Breast epithelium (tissue), 4 donors: ENCODE measurements at regions not wholly inside any gene's neighbourhood (a gene's known extent, or its start where the extent isn't known, plus 50 kb on each side); places are given as distances from the start of the nearest gene placed in this dataset.

Source experiments
- DNase-seq, 2 donors: peaks; one replicate each; pipeline ENCODE4 v3.0.0-alpha.2; 2019; ENCODE audit warnings: low spot score in 2 of 2
- H3K27ac ChIP-seq, 2 donors: fragments of 200-600 bp; sonication (generic) in 1 of 2; one replicate each; pipeline ENCODE4 v1.5.1; 2016 to 2019; ENCODE audit warnings: mild to moderate bottlenecking in 1 of 2
- H3K27me3 ChIP-seq, 2 donors: fragments of 200-600 bp; sonication (generic) in 1 of 2; one replicate each; pipeline versions ENCODE4 v1.5.1 to v1.6.0; 2017 to 2019; ENCODE audit warnings: control low read depth in 1 of 2, mild to moderate bottlenecking in 1 of 2
- H3K36me3 ChIP-seq: fragments of 200-600 bp; one replicate; pipeline ENCODE4 v1.5.1; 2019
- H3K4me1 ChIP-seq, 2 donors: fragments of 200-600 bp; sonication (generic); one replicate each; pipeline ENCODE4 v1.5.1; 2016 to 2019; ENCODE audit warnings: control low read depth in 1 of 2
- H3K4me3 ChIP-seq, 3 donors: fragments of 200-600 bp; sonication (generic); 1 replicate in 2 of 3; 2 replicates in 1 of 3; pipeline ENCODE4 v1.5.1; 2016 to 2019; ENCODE audit warnings: mild to moderate bottlenecking in 3 of 3, moderate library complexity in 2 of 3
- H3K9me3 ChIP-seq, 2 donors: fragments of 200-600 bp; sonication (generic) in 1 of 2; one replicate each; pipeline ENCODE4 v1.5.1; 2016 to 2019; ENCODE audit warnings: control low read depth in 1 of 2
- CTCF ChIP-seq, 3 donors: fragments of 450-650 bp; IDR thresholded peaks; one replicate each; pipeline ENCODE4 v1.5.1; 2016 to 2017; ENCODE audit warnings: antibody characterized with exemption in 3 of 3, mild to moderate bottlenecking in 3 of 3, moderate library complexity in 3 of 3
- POLR2A ChIP-seq: fragments of 450-650 bp; IDR thresholded peaks from one replicate; pipeline ENCODE4 v1.6.1; 2016; ENCODE audit warnings: antibody characterized with exemption, mild to moderate bottlenecking, moderate library complexity
- POLR2AphosphoS5 ChIP-seq, 3 donors: sonication (generic); formaldehyde crosslinking; IDR thresholded peaks; one replicate each; pipeline ENCODE4 v1.6.1; 2017; ENCODE audit warnings: antibody characterized with exemption in 3 of 3
- intact Hi-C: fragments of 100-400 bp; cut with DNase I; formaldehyde crosslinking; loops from one replicate; pipeline ENCODE4 v1.15.1; 2023; ENCODE audit warnings: low total_unique reads

GRCh38 chr18:76584414-76585310 lies 89.6 kb upstream of the ZNF516 start:
- no peak for TF ChIP-seq POLR2AphosphoS5 (IDR thresholded peaks at IDR 0.05)
- no peak for TF ChIP-seq POLR2A
- TF ChIP-seq CTCF (IDR thresholded peaks at IDR 0.05) = no peak
- no peak overlapping the region for H3K27ac ChIP-seq
- DNase-seq = no peak
- no peaks in the 10 kb centered on the region for H3K27me3 ChIP-seq
- intact Hi-C loops = no loop called here
- H3K9me3 ChIP-seq = no peaks in the 10 kb centered on the region
- H3K36me3 ChIP-seq = no peaks in the 10 kb centered on the region
- no peak overlapping the region for H3K4me3 ChIP-seq
- H3K4me1 ChIP-seq = no peaks in the 10 kb centered on the region

GRCh38 chr18:76581261-76581660 lies 86.2 kb upstream of the ZNF516 start:
- intact Hi-C loops = no loop called here
- no peak overlapping the region for H3K27ac ChIP-seq
- no peaks in the 10 kb centered on the region for H3K36me3 ChIP-seq
- no peaks in the 10 kb centered on the region for H3K9me3 ChIP-seq
- no peak for TF ChIP-seq POLR2A
- TF ChIP-seq POLR2AphosphoS5 (IDR thresholded peaks at IDR 0.05) = no peak
- no peak for TF ChIP-seq CTCF (IDR thresholded peaks at IDR 0.05)
- no peaks in the 10 kb centered on the region for H3K4me1 ChIP-seq
- H3K4me3 ChIP-seq = no peak overlapping the region
- no peaks in the 10 kb centered on the region for H3K27me3 ChIP-seq
- DNase-seq = no peak

GRCh38 chr18:76580288-76580962 lies 85.4 kb upstream of the ZNF516 start:
- Histone ChIP-seq H3K36me3 (no peaks in the 10 kb centered on the region), H3K4me3 (no peak overlapping the region), H3K9me3 (no peaks in the 10 kb centered on the region), H3K27ac (no peak overlapping the region), H3K4me1 (no peaks in the 10 kb centered on the region), H3K27me3 (no peaks in the 10 kb centered on the region)
- no peak for DNase-seq
- TF ChIP-seq CTCF (IDR thresholded peaks at IDR 0.05) = no peak
- TF ChIP-seq POLR2AphosphoS5 (IDR thresholded peaks at IDR 0.05) = no peak
- no peak for TF ChIP-seq POLR2A
- intact Hi-C loops = no loop called here

- Histone ChIP-seq H3K27me3 (no peaks in the 10 kb centered on the region), H3K9me3 (no peaks in the 10 kb centered on the region), H3K4me3 (no peak overlapping the region), H3K27ac (no peak overlapping the region), H3K4me1 (no peaks in the 10 kb centered on the region), H3K36me3 (no peaks in the 10 kb centered on the region)
- no peak for TF ChIP-seq CTCF (IDR thresholded peaks at IDR 0.05)
- no peak for TF ChIP-seq POLR2AphosphoS5 (IDR thresholded peaks at IDR 0.05)
- TF ChIP-seq POLR2A = no peak
- no peak for DNase-seq
- intact Hi-C loops = no loop called here
These were observed 84.3 kb upstream of the ZNF516 start for GRCh38 chr18:76579301-76579695.

- no peak overlapping the region for H3K4me3 ChIP-seq
These were observed 83.7 kb upstream of the ZNF516 start for GRCh38 chr18:76578571-76579300.

More at GRCh38 chr18:76578571-76579300, 83.7 kb upstream of the ZNF516 start:
- intact Hi-C loops = no loop called here
- Histone ChIP-seq H3K9me3 (no peaks in the 10 kb centered on the region), H3K27me3 (no peaks in the 10 kb centered on the region), H3K27ac (no peak overlapping the region), H3K36me3 (no peaks in the 10 kb centered on the region), H3K4me1 (no peaks in the 10 kb centered on the region)
- DNase-seq = no peak
- TF ChIP-seq POLR2A (no peak), POLR2AphosphoS5 (IDR thresholded peaks at IDR 0.05) (no peak), CTCF (IDR thresholded peaks at IDR 0.05) (no peak)
